GM12872 (cell line): ENCODE measurements at regions not wholly inside any gene's neighbourhood (a gene's known extent, or its start where the extent isn't known, plus 50 kb on each side); places are given as distances from the start of the nearest gene placed in this dataset.

Source experiments
- TF ChIP-seq, protein P1 (sequence below): IDR thresholded peaks from 3 replicates; pipeline ENCODE4 v1.5.1; 2011; ENCODE audit warnings: low read depth, mild to moderate bottlenecking, low read length, moderate library complexity; ENCODE audit not compliant: insufficient read depth

DNA sequence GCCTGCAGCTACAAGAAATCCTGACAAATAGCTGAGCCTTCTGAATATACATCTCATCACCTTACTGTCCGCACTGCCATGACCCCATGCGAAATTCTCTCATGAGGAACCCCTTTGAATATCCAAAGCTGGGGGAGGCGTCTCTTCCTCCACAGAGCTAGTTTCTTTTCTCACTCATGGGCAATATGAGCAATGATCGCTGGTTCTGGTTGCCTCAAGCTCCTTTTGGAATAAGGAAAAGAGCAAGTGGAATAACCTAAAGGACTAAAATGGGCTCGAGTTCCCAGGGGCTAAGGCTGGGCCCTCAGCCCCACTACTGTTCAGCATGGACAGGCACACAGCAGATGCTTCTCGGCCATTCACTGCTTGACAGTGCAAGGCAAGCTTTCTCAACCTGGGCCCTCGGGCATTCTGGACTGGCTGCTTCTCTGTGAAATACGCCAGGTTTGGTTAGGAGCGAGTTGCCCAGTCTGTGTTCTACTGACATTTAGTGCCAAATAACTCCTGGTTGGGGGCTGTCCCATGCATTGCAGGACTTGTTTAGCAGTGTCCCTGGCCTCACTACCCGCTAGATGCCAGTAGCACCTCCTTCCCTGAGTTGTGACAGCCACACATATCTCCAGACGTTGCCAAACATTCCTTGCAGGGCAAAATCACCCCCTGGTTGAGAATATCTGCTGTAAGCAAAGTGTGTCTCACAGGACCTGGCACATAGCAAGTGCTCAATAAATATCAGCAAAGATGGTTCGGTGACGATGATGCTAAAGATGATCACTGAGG, 156.8 kb downstream of the CEBPB start:
- TF ChIP-seq, protein P1, sequence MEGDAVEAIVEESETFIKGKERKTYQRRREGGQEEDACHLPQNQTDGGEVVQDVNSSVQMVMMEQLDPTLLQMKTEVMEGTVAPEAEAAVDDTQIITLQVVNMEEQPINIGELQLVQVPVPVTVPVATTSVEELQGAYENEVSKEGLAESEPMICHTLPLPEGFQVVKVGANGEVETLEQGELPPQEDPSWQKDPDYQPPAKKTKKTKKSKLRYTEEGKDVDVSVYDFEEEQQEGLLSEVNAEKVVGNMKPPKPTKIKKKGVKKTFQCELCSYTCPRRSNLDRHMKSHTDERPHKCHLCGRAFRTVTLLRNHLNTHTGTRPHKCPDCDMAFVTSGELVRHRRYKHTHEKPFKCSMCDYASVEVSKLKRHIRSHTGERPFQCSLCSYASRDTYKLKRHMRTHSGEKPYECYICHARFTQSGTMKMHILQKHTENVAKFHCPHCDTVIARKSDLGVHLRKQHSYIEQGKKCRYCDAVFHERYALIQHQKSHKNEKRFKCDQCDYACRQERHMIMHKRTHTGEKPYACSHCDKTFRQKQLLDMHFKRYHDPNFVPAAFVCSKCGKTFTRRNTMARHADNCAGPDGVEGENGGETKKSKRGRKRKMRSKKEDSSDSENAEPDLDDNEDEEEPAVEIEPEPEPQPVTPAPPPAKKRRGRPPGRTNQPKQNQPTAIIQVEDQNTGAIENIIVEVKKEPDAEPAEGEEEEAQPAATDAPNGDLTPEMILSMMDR, result no peak

DNA sequence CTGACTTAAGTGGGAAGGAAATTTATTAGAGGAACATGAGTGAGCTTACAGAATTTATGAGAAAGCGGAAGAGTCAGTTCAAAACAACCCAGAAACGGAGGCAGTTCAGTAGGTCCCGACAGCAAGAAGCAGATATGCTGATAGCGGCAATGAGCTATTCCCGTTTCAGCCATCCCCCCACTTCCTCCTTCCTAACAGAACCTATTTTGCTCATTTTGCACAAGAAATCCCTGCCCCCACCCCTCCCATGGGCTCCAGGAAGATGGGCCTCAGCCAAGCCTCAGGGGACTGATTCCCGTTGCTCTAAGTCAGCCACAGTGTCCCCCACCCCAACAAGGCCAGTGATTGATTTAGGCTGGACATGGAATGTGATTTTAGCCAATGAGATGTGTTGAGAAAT, 157.5 kb downstream of the CEBPB start:
- TF ChIP-seq, protein P1, result no peak

DNA sequence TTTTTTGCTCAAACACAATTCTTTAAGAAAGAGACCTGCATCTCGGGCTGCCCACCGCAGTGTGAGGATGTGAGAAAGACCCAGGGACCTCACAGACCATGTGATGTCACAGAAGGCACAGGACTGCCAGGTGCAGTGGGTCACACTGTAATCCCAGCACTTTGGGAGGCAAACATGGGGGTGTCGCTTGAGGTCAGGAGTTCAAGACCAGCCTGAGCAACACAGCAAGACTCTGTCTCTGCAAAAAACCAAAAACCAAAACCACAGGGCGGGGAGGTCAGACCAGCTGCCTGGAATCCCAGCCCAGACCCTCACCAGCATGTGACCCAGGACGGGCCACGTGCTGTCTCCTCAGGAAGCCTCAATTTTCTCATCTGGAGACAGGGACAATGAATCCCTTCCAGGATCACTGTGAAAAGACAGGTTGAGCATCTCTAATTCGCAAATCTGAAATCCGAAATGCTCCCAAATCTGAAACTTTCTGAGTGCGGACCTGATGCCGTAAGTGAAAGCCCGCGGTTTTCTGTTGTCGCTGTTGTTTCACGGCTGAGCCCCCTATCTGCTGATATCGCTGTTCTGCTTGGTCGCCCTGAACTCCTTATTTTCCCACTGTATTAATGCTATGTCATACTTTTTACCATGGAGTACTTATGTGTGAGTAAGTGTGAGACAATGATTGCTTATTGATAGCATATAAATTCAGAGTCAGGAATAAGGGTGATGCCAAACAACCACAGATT, 159.5 kb upstream of the PTPN1 start:
- TF ChIP-seq, protein P1, result no peak

DNA sequence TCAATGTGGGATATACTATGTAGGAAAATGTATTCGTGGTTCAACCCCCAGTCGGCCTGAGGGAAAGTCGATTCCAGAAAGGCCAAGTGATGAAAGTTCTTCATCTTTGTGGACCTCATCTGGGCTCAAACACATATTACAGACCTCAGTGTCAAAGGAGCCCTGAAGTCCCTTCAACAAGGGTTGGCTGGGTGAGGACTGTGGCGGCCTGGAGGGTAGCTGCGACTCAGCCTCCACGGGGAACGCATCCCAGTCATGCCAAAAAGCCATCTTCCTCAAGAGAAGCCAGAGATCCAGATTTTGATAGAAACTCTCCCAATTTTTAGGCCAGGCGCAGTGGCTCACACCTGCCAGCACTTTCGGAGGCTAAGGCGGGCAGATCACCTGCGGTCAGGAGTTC, 158.6 kb upstream of the PTPN1 start:
- TF ChIP-seq, protein P1, result no peak

DNA sequence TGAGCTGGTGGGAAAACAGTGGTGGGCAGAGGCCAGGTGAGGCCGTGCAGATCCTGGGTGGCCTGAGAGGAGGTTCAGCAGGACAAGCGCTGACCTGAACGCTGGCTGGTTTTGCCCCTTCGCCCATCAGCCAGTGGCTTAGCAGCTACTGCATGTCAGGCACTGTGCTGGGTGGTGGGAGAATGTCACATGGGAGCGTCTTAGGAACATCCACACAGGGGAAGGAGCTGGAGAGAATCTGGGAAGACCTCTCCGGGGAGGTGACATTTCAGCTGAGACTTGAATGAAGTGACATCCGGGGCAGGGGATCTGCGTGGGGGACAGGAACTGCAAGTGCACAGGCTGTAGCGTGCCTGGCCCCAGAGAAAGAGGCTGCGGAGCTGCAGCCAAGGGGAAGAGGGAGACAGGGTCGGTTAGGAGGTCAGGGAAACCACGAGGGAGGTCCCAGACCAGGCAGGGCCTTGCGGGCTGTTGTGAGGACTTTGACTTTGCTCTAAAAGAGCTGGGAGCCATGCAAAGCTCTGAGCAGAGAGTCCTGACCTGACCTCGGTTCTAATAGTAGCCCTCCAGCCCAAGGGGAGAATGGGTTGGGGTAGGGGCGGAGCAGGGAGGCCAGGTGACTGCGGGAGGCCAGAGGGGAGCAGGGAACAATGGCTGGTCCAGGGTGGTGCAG, 156.8 kb upstream of the PTPN1 start:
- TF ChIP-seq, protein P1, result no peak

DNA sequence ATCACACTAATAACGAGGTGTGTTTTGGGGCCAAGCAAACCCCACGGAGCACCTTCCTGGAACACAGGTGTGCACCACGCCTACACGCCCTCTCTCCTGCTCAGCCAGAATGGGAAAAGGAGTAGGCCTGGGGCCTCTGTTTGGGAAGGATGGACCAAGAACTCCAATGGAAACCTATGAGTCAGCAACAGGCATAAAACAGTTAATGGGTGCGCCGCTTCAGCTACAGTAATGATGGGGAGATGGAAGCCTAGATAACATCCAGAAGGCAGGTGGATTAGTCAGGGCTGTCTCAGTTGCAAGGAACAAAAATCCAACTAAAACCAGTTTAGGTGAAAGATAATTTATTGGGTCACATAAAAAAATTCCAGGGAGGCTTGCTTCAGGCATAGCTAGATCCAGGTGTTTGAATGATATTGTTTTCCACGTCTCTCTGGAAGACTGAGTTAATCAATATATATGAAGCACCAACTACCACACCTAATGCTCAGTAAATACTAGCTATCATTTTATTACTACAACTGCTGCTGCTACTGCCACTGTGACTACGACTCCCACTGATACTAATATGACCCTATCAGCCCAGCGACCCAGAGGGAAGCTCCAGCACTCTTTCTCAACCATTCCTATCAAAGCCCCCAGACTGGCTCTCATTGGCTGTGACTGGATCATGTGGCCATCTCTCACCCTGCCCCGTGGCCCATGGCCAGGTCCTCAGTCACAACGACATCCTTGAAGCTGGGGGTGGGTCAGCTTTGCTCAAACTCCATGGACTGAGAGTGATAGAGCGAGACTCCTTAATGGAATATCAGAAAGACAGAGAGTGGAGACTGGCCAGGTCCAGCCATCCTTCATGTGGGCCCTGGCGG, 155.2 kb upstream of the PTPN1 start:
- TF ChIP-seq, protein P1, result no peak
